AG09319 (cell line): ENCODE measurements at regions not wholly inside any gene's neighbourhood (a gene's known extent, or its start where the extent isn't known, plus 50 kb on each side); places are given as distances from the start of the nearest gene placed in this dataset.
"Not testable (repeated sequence)": the region's sequence is repeated elsewhere in the genome, so short reads cannot be mapped to it uniquely, and the experiment has no call there.

Source experiments
- DNase-seq: peaks from one replicate; pipeline ENCODE4 v3.0.0-alpha.2; 2010; ENCODE audit warnings: low read depth; ENCODE audit errors: extremely low read depth
- TF ChIP-seq, protein P1 (sequence below): IDR thresholded peaks from 2 replicates; pipeline ENCODE4 v1.5.1; 2011; ENCODE audit warnings: low read depth, mild to moderate bottlenecking, inconsistent platforms, low read length, moderate library complexity

DNA sequence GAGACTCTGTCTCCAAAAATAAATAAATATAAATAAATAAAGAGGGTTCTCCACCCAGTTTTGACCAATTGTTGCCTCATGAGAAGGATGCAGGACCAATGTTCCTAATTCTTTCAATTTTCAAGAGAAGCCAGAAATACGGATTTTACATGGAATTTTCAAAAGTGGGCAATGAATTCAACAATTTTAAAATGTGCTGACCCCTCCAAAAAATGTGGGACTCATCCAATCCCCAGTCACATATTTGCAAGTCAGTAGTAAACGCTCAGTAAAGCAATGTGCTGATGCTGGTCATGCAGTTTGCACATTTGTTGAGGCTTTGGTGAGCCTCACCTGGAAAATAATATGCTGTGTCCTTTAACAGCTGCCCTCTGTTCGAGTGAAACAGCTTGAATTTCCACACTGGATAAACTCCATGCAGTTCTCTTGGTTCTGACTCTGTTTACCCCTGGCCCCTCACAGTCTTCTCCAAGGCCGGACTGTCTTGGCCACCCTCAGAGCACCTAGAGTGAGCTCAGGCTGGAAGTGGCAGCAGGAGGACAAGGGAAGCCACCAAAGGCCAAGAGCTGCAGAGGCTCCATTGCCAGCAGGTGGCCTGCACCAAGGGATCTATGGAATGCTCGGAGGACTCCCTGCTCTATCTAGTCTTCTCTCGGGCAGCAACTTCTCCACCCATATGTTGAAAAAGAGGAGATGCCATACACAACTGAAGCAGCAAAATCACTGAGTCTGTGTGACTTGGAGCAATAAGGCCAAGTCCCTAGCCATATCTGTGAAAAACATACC lies 246.8 kb downstream of the UACA start:
- TF ChIP-seq, protein P1, sequence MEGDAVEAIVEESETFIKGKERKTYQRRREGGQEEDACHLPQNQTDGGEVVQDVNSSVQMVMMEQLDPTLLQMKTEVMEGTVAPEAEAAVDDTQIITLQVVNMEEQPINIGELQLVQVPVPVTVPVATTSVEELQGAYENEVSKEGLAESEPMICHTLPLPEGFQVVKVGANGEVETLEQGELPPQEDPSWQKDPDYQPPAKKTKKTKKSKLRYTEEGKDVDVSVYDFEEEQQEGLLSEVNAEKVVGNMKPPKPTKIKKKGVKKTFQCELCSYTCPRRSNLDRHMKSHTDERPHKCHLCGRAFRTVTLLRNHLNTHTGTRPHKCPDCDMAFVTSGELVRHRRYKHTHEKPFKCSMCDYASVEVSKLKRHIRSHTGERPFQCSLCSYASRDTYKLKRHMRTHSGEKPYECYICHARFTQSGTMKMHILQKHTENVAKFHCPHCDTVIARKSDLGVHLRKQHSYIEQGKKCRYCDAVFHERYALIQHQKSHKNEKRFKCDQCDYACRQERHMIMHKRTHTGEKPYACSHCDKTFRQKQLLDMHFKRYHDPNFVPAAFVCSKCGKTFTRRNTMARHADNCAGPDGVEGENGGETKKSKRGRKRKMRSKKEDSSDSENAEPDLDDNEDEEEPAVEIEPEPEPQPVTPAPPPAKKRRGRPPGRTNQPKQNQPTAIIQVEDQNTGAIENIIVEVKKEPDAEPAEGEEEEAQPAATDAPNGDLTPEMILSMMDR: no peak
- DNase-seq: no peak

DNA sequence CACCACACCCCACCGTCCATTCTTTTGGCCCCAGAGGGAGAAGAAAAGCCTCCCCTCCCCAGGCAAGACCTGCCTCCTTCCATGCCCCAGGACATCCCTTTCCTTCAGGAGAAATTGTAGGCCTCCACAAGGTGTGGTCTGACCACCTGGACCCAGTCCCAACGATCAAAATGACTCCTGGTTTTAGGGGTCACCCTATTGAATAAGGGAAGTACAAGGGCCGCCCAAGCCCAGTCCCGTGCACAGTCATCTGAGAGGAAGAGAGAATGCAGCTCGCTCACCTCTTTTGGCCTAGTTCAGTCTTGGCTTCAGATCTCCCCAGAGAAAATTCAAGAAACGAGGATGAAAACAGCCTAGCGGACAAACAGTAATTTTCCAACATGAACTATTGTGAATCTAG lies 249.1 kb downstream of the UACA start:
- TF ChIP-seq, protein P1: no peak
- no peak for DNase-seq

DNA sequence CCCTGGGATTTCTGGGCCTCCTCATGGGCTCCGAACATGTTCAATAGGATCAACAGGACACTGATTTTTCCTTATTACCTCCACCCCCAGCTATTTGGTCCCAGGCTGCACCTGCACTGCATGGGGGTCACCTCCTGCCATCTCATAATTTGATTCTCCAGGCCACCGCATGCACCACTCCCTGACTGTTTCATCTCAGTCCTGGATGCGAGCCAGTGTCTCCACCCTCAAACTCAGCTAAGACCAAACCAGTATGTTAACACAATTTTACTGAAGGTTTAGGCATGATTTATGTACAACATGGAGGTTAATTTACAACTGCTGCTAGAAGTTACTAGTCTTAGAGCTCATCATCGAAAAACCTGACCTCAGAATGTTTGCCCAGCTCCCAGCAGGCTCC lies 249.5 kb downstream of the UACA start:
- TF ChIP-seq, protein P1: no peak
- DNase-seq: no peak

DNA sequence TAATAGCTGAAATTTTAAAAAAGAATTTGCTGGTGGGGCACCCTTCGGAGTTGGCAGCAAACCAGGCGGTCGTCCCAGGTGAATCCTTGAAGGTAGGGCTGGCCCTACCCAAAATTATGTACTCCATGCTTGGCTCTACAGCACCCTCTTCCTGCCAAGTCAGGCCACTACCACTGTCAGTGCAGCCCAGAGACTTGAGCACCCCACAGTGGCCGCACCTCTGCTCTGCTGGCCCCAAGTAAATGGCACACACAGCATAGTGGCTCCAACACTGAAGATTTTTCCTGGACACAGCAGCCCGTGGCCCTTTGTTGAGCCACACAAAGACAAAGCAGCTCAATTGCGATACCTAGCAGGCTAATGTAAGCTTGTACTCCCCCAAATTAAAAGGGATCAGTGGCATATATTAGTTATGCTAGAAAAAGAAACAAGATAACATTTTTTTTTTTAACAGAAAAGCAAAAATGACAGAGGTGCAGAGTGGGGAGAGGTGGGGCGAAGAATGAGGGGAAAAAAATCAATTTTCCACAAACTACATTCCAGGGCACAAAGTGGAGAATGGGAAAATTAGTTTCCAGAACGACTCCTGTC lies 250.5 kb downstream of the UACA start:
- DNase-seq: no peak
- TF ChIP-seq, protein P1: peak; percentile 58

DNA sequence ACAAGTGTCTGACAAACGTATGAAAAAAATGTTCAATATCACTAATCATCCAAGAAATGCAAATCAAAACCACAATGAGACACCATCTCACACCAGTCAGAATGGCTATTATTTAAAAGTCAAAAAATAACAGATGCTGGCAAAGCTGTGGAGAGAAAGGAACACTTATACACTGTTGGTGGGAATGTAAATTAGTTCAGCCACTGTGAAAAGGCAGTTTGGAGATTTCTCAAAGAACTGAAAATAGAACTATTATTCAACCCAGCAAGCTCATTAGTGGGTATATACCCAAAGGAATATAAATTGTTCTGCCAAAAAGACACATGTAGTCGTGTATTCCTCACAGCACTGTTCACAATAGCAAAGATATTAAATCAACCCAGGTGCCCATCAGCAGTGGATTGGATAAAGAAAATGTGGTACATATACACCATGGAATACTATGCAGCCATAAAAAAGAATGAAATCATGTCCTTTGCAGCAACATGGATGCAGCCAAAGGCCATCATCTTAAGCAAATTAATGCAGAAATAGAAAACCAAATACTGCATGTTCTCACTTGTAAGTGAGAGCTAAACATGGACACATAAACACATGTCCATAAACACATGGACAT lies 251.3 kb downstream of the UACA start:
- DNase-seq: not testable (repeated sequence)

DNA sequence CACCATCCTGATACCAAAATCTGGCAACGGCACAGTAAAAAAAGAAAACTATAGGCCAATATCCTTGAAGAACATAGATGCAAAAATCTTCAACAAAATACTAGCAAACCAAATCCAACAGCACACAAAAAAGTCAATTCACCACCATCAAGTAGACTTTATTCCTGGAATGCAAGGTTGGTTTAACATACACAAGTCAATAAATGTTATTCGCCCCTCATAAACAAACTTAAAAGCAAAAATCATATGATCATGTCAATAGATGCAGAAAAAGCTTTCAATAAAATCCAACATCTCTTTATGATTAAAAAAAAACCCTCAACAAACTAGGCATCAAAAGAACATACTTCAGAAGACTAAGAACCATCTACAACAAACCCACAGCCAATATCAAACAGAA lies 252.9 kb downstream of the UACA start:
- no peak for DNase-seq
- TF ChIP-seq, protein P1: no peak

DNA sequence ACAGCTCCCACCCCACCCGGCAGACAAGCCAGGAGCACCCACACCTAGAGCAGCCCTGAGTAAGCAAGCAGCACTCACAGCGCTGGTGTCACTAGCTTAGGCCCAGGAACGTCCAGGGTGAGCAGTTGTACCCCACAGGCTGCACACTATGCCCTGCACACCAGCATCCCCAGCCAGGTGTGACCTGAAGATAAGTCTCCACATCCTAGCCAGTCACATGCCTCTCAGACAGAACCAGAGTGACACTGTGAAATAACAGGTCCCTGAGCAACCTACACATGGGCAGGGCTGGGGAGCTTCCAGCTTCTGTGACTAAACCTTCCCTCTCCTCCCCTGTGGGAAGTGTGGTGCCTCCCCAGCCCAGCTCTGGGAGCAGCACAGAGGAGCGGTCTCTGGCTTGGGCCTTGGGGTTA lies 253.6 kb downstream of the UACA start:
- TF ChIP-seq, protein P1: no peak
- DNase-seq: no peak
